Loucy (cell line): ENCODE measurements at regions not wholly inside any gene's neighbourhood (a gene's known extent, or its start where the extent isn't known, plus 50 kb on each side); places are given as distances from the start of the nearest gene placed in this dataset.

Experiments used
- H2AFZ ChIP-seq: fragments of 200-600 bp; sonication (generic); 2 replicates; pipeline ENCODE4 v1.6.0; 2016; ENCODE audit warnings: antibody characterized with exemption, mild to moderate bottlenecking, low read length, moderate library complexity
- H3F3A ChIP-seq: fragments of 200-600 bp; 2 replicates; pipeline ENCODE4 v1.6.0; 2016; ENCODE audit warnings: antibody characterized with exemption, low read depth, mild to moderate bottlenecking
- H3K27me3 ChIP-seq: fragments of 200-600 bp; sonication (generic); 2 replicates; pipeline ENCODE4 v1.6.1; 2014; ENCODE audit warnings: low read length, mild to moderate bottlenecking; ENCODE audit not compliant: insufficient read depth, poor library complexity, severe bottlenecking
- H3K36me3 ChIP-seq: fragments of 200-600 bp; sonication (generic); 2 replicates; pipeline ENCODE4 v1.6.1; 2016; ENCODE audit warnings: low read length; ENCODE audit not compliant: insufficient read depth
- H3K4me1 ChIP-seq: fragments of 200-600 bp; sonication (generic); 2 replicates; pipeline ENCODE4 v1.5.1; 2014; ENCODE audit warnings: low read length, mild to moderate bottlenecking; ENCODE audit not compliant: insufficient read depth, poor library complexity, severe bottlenecking
- H3K4me2 ChIP-seq: fragments of 200-600 bp; sonication (generic); 2 replicates; pipeline ENCODE4 v1.6.0; 2014; ENCODE audit warnings: antibody characterized with exemption, low read length, low read depth, mild to moderate bottlenecking; ENCODE audit not compliant: poor library complexity, severe bottlenecking
- H3K4me3 ChIP-seq: fragments of 200-600 bp; sonication (generic); 2 replicates; pipeline ENCODE4 v1.5.1; 2014; ENCODE audit warnings: low read length, mild to moderate bottlenecking, mixed read lengths; ENCODE audit not compliant: poor library complexity, severe bottlenecking
- H3K79me2 ChIP-seq: fragments of 200-600 bp; sonication (generic); 2 replicates; pipeline ENCODE4 v1.6.1; 2014; ENCODE audit warnings: low read length; ENCODE audit not compliant: insufficient read depth
- H3K9ac ChIP-seq: fragments of 200-600 bp; sonication (generic); 2 replicates; pipeline ENCODE4 v1.6.0; 2014; ENCODE audit warnings: mild to moderate bottlenecking, low read depth, low read length, moderate library complexity; ENCODE audit not compliant: poor library complexity, severe bottlenecking
- H3K9me2 ChIP-seq: fragments of 200-600 bp; sonication (generic); replicated peaks from 2 replicates; pipeline ENCODE4 v1.6.1; 2016; ENCODE audit warnings: low read depth, low read length, mixed read lengths
- H3K9me3 ChIP-seq: fragments of 200-600 bp; sonication (generic); 2 replicates; pipeline ENCODE4 v1.6.1; 2014; ENCODE audit warnings: mild to moderate bottlenecking, antibody characterized with exemption, low read length, low read depth; ENCODE audit not compliant: insufficient read depth
- H4K20me1 ChIP-seq: fragments of 200-600 bp; sonication (generic); 2 replicates; pipeline ENCODE4 v1.6.0; 2014; ENCODE audit warnings: antibody characterized with exemption, low read length, mild to moderate bottlenecking; ENCODE audit not compliant: insufficient read depth, poor library complexity, severe bottlenecking
- EZH2phosphoT487 ChIP-seq: fragments of 200-600 bp; IDR thresholded peaks from 2 replicates; pipeline ENCODE4 v1.6.1; 2018; ENCODE audit warnings: antibody characterized with exemption, mild to moderate bottlenecking, moderate library complexity, borderline replicate concordance
- TF ChIP-seq, protein P1 (sequence below): fragments of 200-600 bp; sonication (generic); conservative IDR thresholded peaks from 2 replicates; pipeline ENCODE4 v1.5.1; 2014; ENCODE audit warnings: mild to moderate bottlenecking, antibody characterized with exemption, low read length

DNA sequence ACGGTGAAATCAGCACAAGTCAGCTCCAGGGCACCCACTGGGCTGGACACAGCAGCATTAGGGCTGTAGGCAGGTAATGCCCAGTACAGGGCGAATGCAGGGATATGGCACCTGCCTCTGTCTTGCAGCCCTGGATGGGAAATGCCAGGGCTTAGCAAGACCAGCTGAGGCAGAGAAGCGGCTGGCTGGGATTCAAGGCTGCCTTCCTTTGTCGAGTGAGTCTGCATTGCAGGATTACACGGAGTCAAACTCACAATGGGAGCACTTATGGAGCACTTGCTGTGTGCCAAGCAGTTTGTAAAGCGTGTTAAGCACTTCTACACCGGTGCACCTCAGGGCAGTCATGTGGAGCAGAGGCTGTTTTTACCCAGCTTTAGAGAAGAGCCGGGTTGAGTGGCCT is 87.3 kb upstream of the HDAC4 start:
- peaks cover 5% of the 10 kb centered on the region; the same call in 1 of the 2 replicates for H3K9me3 ChIP-seq
- no peaks in the 10 kb centered on the region for H3K27me3 ChIP-seq

DNA sequence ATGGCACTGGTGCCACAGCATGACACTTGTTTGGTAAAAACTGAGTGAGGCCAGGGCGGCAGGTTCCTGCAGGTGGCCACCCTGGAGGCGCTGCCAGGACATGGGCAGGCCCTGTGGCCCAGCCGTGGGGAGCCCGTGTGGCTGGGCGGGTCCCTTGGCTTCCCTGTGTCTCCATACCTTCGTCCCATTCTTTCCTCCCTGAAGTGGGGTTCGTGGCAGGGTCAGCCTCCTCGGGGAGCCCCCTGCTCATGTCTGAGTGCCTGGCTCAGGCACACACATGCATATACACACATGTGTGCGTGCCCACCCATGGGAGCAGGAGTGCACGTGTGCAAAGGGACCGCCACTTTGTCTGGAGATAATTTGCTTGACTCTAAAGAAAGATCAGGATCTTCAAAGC is 86.5 kb upstream of the HDAC4 start:
- no peaks in the 10 kb centered on the region for H3K4me1 ChIP-seq
- no peaks in the 10 kb centered on the region for H3K9me2 ChIP-seq
- H3K36me3 ChIP-seq, result no peaks in the 10 kb centered on the region
- no peak overlapping the region for H2AFZ ChIP-seq
- no peaks in the 10 kb centered on the region for H4K20me1 ChIP-seq
- H3F3A ChIP-seq, result no peaks in the 10 kb centered on the region
- peaks cover 5% of the 10 kb centered on the region; the same call in 1 of the 2 replicates for H3K9me3 ChIP-seq
- no peak overlapping the region for H3K4me3 ChIP-seq
- H3K4me2 ChIP-seq, result no peak overlapping the region
- H3K9ac ChIP-seq, result no peak overlapping the region
- H3K27me3 ChIP-seq, result no peaks in the 10 kb centered on the region
- no peaks in the 10 kb centered on the region for H3K79me2 ChIP-seq
- TF ChIP-seq, protein P1, sequence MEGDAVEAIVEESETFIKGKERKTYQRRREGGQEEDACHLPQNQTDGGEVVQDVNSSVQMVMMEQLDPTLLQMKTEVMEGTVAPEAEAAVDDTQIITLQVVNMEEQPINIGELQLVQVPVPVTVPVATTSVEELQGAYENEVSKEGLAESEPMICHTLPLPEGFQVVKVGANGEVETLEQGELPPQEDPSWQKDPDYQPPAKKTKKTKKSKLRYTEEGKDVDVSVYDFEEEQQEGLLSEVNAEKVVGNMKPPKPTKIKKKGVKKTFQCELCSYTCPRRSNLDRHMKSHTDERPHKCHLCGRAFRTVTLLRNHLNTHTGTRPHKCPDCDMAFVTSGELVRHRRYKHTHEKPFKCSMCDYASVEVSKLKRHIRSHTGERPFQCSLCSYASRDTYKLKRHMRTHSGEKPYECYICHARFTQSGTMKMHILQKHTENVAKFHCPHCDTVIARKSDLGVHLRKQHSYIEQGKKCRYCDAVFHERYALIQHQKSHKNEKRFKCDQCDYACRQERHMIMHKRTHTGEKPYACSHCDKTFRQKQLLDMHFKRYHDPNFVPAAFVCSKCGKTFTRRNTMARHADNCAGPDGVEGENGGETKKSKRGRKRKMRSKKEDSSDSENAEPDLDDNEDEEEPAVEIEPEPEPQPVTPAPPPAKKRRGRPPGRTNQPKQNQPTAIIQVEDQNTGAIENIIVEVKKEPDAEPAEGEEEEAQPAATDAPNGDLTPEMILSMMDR, result no peak
- TF ChIP-seq EZH2phosphoT487, result no peak

More for the DNA sequence above, 87.3 kb upstream of the HDAC4 start:
- Histone ChIP-seq H3K36me3 (no peaks in the 10 kb centered on the region), H4K20me1 (no peaks in the 10 kb centered on the region), H3F3A (no peaks in the 10 kb centered on the region), H3K4me3 (no peak overlapping the region), H3K4me1 (no peaks in the 10 kb centered on the region), H3K9ac (no peak overlapping the region), H2AFZ (no peak overlapping the region), H3K9me2 (no peaks in the 10 kb centered on the region), H3K79me2 (no peaks in the 10 kb centered on the region), H3K4me2 (no peak overlapping the region)
- TF ChIP-seq, protein P1, result no peak
- TF ChIP-seq EZH2phosphoT487, result no peak

DNA sequence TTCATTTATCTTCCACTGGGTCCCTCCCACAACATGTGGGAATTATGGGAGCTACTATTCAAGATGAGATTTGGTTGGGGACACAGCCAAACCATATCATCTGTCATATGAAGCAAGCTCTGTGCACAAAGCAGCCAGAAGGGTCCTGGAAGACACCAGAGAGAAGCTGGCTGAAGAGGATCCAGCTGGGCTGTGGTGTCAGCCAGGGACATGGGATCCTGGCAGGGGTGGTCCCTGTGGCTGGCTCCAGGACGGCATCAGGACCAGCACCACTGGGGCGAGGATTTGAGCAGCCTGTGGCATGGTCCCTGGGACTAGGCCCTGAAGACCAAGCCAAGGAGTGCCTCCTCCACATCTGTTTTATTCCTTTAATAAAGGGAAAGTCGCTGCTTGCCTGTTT is 84.8 kb upstream of the HDAC4 start:
- H3K4me1 ChIP-seq, result no peaks in the 10 kb centered on the region
- H3K4me3 ChIP-seq, result no peak overlapping the region
- H3K9me3 ChIP-seq, result peaks cover 5% of the 10 kb centered on the region; the same call in 1 of the 2 replicates
- no peaks in the 10 kb centered on the region for H3F3A ChIP-seq
- H3K36me3 ChIP-seq, result no peaks in the 10 kb centered on the region
- no peak for TF ChIP-seq EZH2phosphoT487
- TF ChIP-seq, protein P1, result no peak
- H3K9me2 ChIP-seq, result no peaks in the 10 kb centered on the region
- no peaks in the 10 kb centered on the region for H3K79me2 ChIP-seq
- H3K27me3 ChIP-seq, result no peaks in the 10 kb centered on the region
- H3K4me2 ChIP-seq, result no peak overlapping the region
- no peak overlapping the region for H2AFZ ChIP-seq
- H3K9ac ChIP-seq, result no peak overlapping the region
- H4K20me1 ChIP-seq, result no peaks in the 10 kb centered on the region
